ENCODE measurements at regions not wholly inside any gene's neighbourhood (a gene's known extent, or its start where the extent isn't known, plus 50 kb on each side); places are given as distances from the start of the nearest gene placed in this dataset.
A peak's percentile ranks its signal among the peaks of the same experiment; 100 is the strongest.
"Not testable (repeated sequence)": the region's sequence is repeated elsewhere in the genome, so short reads cannot be mapped to it uniquely, and the experiment has no call there.

GRCh38 chrX:77160301-77160700 lies 286.9 kb upstream of the FGF16 start:
- DNase-seq (ENCODE audit: low read depth) = peak; percentile 3

- no peak for DNase-seq (ENCODE audit: low read depth)
Observed at GRCh38 chrX:77162777-77163176, 284.4 kb upstream of the FGF16 start.

GRCh38 chrX:77167993-77168392 lies 279.2 kb upstream of the FGF16 start:
- DNase-seq (ENCODE audit: low read depth) = no peak

- no peak for DNase-seq (ENCODE audit: low read depth)
Observed at GRCh38 chrX:77174680-77175519, 272.3 kb upstream of the FGF16 start.

- DNase-seq (ENCODE audit: low read depth) = no peak
Observed at GRCh38 chrX:77200663-77201062, 246.5 kb upstream of the FGF16 start.

- DNase-seq (ENCODE audit: low read depth) = no peak
Observed at GRCh38 chrX:77223046-77223445, 224.1 kb upstream of the FGF16 start.

DNA sequence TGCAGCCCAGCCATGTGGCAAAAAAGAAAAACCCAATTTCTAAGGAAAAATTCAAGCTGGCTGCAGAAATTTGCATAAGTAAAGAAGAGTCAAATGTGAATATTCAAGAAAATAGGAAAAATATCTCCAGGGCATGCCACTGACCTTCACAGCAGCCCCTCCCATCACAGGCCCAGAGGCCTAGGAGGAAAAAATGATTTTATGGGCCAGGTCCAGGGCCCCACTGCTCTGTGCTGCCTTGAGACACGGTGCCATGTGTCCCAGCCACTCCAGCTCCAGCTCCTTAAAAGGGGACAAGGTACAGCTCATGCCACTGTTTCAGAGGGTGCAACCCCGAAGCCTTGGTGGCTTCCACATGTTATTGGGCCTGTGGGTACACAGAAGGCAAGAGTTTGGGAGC lies 182.7 kb upstream of the FGF16 start:
- no peak for DNase-seq (ENCODE audit: low read depth)

DNA sequence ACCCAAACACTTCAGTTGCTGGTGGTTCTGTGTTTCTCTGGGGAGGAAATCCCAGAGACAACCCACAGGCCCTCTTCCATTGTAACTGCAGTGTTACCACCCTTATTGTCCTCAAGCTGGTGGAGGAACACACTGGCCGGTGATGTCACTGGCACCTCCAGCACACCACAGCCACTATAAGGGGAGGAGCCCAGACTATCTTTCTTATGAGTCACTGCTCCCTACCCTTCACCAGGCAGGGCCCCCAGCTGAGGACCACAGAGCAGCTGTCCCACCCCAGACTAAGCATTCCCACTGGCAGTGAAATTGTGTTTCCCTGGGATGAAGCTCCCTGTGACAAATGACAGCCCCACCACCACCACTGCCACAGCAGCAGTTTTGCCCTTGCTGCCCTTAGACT lies 171.8 kb upstream of the FGF16 start:
- no peak for DNase-seq (ENCODE audit: low read depth)

DNA sequence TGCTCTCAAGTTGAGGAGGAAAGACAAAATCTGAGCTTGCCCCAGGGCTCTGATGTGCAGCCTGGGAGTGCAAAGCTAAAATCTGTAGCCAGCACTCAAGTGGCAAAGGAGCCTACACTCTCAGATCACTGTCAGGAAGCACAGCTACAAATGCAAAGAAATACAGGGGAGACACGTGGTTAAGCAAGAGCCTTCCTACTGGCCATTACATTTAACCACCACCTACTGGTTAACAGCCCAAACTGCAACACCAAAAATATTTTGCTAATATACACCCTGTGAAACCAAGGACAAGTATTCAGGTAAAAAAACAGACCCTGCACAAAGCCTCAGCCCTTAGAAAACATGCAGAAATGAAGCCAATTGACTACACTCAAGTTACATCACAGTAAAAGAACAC lies 170.4 kb upstream of the FGF16 start:
- no peak for DNase-seq (ENCODE audit: low read depth)

GRCh38 chrX:77277911-77278310 lies 169.3 kb upstream of the FGF16 start:
- DNase-seq (ENCODE audit: low read depth) = no peak

DNA sequence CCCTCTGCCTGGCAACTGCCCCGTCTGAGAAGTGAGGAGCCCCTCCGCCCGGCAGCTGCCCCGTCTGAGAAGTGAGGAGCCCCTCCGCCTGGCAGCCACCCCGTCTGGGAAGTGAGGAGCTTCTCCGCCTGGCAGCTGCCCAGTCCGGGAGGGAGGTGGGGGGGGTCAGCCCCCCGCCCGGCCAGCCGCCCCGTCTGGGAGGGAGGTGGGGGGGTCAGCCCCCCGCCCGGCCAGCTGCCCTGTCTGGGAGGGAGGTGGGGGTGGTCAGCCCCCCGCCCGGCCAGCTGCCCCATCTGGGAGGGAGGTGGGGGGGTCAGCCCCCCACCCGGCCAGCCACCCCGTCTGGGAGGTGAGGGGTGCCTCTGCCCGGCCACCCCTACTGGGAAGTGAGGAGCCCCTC lies 167.8 kb upstream of the FGF16 start:
- DNase-seq (ENCODE audit: low read depth) = not testable (repeated sequence)

GRCh38 chrX:77293331-77293995 lies 153.7 kb upstream of the FGF16 start:
- DNase-seq (ENCODE audit: low read depth) = no peak

DNA sequence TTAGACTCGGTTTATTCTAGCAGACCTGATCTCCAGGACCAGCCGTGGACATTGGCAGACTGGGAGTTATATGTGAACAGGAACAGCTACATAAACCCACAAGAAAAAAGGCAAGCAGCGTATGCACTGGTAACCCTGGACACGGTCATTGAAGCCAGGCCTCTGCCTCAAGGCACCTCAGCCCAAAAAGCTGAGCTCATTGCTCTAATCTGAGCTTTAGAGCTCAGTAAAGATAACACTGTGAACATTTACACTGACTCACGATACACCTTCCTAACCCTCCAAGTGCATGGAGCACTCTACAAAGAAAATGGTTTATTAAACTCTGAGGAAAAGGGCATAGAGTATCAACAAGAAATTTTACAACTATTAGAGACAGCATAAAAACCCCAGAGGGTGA lies 148.9 kb upstream of the FGF16 start:
- no peak for DNase-seq (ENCODE audit: low read depth)

DNA sequence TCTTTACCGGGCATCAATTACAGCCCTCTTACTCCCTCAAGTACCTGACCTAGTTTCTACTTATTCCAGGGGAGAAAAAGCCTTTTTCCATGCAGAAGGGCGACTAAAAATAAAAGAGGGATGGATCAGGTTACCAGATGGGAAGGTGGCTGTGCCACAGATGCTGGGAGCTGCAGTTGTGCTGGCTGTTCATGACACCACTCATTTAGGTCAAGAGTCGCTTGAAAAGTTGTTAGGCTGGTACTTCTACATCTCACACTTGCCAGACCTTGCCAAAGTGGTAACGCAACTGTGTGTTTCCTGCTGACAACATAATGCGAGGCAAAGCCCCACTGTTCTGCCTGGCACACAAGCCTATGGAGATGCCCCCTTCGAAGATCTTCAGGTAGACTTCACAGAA lies 148.4 kb upstream of the FGF16 start:
- no peak for DNase-seq (ENCODE audit: low read depth)

- no peak for DNase-seq (ENCODE audit: low read depth)
Observed at GRCh38 chrX:77299549-77299948, 147.6 kb upstream of the FGF16 start.

GRCh38 chrX:77342004-77342403 lies 105.2 kb upstream of the FGF16 start:
- DNase-seq (ENCODE audit: low read depth) = no peak

DNA sequence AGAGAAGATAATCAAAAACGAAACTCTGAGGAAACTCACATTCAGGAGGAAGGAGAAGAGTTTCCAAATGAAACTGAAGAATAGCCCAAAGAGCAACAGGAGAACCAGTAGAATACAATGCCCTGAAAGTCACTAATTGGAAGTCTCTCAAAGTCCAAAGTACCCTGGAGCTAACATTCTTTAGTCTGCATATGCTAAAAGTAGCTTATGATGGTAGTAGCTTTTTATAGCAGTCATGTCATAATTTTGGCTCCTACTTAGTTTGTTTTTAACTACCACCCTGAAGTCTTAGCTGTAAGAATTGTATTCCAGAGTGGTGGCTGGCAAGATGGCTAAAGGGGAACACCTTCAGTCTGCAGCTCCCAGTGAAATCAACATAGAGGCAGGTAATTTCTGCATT lies 100.3 kb upstream of the FGF16 start:
- DNase-seq (ENCODE audit: low read depth) = no peak

DNA sequence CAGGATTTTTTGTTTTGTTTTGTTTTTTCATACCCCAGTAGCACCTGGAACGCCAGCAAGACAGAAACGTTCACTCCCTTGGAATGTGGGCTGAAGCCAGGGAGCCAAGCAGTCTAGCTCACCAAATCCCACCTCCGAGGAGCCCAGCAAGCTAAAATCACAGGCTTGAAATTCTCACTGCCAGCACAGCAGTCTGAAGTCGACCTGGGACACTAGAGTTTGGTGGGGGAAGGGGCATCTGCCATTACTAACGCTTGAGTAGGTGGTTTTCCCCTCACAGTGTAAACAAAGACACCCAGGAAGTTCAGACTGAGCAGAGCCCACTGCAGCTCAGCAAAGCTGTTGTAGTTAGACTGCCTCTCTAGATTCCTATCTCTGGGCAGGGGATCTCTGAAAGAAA lies 99.6 kb upstream of the FGF16 start:
- no peak for DNase-seq (ENCODE audit: low read depth)

GRCh38 chrX:77389891-77390290 lies 57.3 kb upstream of the FGF16 start:
- DNase-seq (ENCODE audit: low read depth) = no peak

DNA sequence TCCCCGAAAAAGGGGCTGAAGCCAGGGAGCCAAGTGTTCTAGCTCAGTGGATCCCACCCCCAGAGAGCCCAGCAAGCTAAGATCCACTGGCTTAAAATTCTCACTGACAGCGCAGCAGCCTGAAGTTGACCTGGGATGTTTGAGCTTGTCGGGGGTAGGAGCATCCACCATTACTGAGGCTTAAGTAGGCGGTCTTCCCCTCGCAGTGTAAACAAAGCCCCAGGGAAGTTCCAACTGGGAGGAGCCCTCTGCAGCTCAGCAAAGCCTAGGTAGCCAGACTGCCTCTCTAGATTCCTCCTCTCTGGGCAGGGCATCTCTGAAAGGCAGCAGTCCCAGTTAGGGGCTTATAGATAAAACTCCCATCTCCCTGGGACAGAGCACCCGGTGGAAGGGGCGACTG lies 56.8 kb upstream of the FGF16 start:
- DNase-seq (ENCODE audit: low read depth) = not testable (repeated sequence)

DNA sequence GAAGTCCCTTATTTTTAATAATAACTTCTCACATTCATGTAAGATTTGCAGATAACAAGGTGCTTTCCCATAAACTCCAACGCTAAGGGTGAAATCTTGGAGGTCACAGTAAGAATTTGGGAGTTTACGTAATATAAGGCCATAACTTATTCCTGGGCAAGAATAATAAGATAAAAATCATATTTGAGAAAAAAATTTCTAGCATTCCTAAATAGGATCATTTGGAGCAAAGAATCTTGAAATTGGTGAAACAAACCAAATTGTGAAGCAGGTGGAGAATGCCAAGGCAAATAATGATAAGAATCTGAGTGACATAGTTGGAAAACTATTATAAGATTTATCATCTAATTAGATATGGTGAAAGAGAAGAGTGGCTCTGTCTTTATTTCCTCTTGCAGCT lies 50.4 kb upstream of the FGF16 start:
- no peak for DNase-seq (ENCODE audit: low read depth)

All from stimulated activated CD8-positive, alpha-beta memory T cell treated with anti-CD3 and anti-CD28 coated beads, Interleukin-4, amount 100 ng/mL, for 24 hours (primary cell).